ENCODE measurements at regions not wholly inside any gene's neighbourhood (a gene's known extent, or its start where the extent isn't known, plus 50 kb on each side); places are given as distances from the start of the nearest gene placed in this dataset.

- peak; percentile 1 for DNase-seq
These were observed 333.3 kb upstream of the DDX53 start for GRCh38 chrX:22666441-22666840.

- no peak for DNase-seq
These were observed 324.8 kb upstream of the DDX53 start for GRCh38 chrX:22674932-22675331.

- peak; percentile 58 for DNase-seq
These were observed 313.6 kb upstream of the DDX53 start for GRCh38 chrX:22686138-22686541.

GRCh38 chrX:22689290-22689689 is 310.5 kb upstream of the DDX53 start:
- peak; percentile 15 for DNase-seq

- DNase-seq, result peak; percentile 17
These were observed 309.6 kb upstream of the DDX53 start for GRCh38 chrX:22690116-22690515.

GRCh38 chrX:22691966-22692565 is 307.7 kb upstream of the DDX53 start:
- DNase-seq, result no peak

GRCh38 chrX:22698151-22698550 is 301.6 kb upstream of the DDX53 start:
- no peak for DNase-seq

GRCh38 chrX:22699581-22700091 is 300.1 kb upstream of the DDX53 start:
- DNase-seq, result peak; percentile 24

- no peak for DNase-seq
These were observed 286.8 kb upstream of the DDX53 start for GRCh38 chrX:22712942-22713341.

- no peak for DNase-seq
These were observed 269.2 kb upstream of the DDX53 start for GRCh38 chrX:22730542-22730941.

- no peak for DNase-seq
These were observed 262.2 kb upstream of the DDX53 start for GRCh38 chrX:22737541-22737940.

GRCh38 chrX:22739276-22739675 is 260.5 kb upstream of the DDX53 start:
- peak; percentile 29 for DNase-seq

- DNase-seq, result no peak
These were observed 258.9 kb upstream of the DDX53 start for GRCh38 chrX:22740836-22741235.

- DNase-seq, result peak; percentile 83
These were observed 257.6 kb upstream of the DDX53 start for GRCh38 chrX:22742174-22742573.

- no peak for DNase-seq
These were observed 253.7 kb upstream of the DDX53 start for GRCh38 chrX:22746081-22746480.

- peak; percentile 29 for DNase-seq
These were observed 251.4 kb upstream of the DDX53 start for GRCh38 chrX:22748093-22748999.

GRCh38 chrX:22758807-22759481 is 240.8 kb upstream of the DDX53 start:
- no peak for DNase-seq

GRCh38 chrX:22760513-22761057 is 239.2 kb upstream of the DDX53 start:
- no peak for DNase-seq

- no peak for DNase-seq
These were observed 211.5 kb upstream of the DDX53 start for GRCh38 chrX:22788221-22788620.

- peak; percentile 0 for DNase-seq
These were observed 204.1 kb upstream of the DDX53 start for GRCh38 chrX:22795671-22796070.

- DNase-seq, result peak; percentile 85
These were observed 199.4 kb upstream of the DDX53 start for GRCh38 chrX:22800360-22800759.

- DNase-seq, result peak; percentile 0
These were observed 199.0 kb upstream of the DDX53 start for GRCh38 chrX:22800806-22801205.

- no peak for DNase-seq
These were observed 196.4 kb upstream of the DDX53 start for GRCh38 chrX:22803353-22803752.

All from fibroblast of skin of right quadriceps (primary cell).